Inflammatory macrophage treated with lipopolysaccharide for 1 hour (primary cell): ENCODE measurements at regions not wholly inside any gene's neighbourhood (a gene's known extent, or its start where the extent isn't known, plus 50 kb on each side); places are given as distances from the start of the nearest gene placed in this dataset.
A peak's percentile ranks its signal among the peaks of the same experiment; 100 is the strongest.

Experiments used
- DNase-seq, 2 donors: peaks; one replicate each; pipeline ENCODE4 v3.0.0-alpha.2; 2020 to 2022

- no peak for DNase-seq
Observed at GRCh38 chr4:143083756-143084472, 100.8 kb upstream of the USP38 start.

GRCh38 chr4:143084566-143084965 is 100.2 kb upstream of the USP38 start:
- no peak for DNase-seq

GRCh38 chr4:143085224-143085623 is 99.5 kb upstream of the USP38 start:
- peak in 1 of 2 donors; percentile 65 for DNase-seq

- DNase-seq: no peak
Observed at GRCh38 chr4:143085659-143086058, 99.1 kb upstream of the USP38 start.

- DNase-seq: no peak
Observed at GRCh38 chr4:143089291-143089690, 95.4 kb upstream of the USP38 start.

- no peak for DNase-seq
Observed at GRCh38 chr4:143089847-143090246, 94.9 kb upstream of the USP38 start.

GRCh38 chr4:143091862-143092261 is 92.9 kb upstream of the USP38 start:
- DNase-seq: no peak

- DNase-seq: no peak
Observed at GRCh38 chr4:143095447-143095846, 89.3 kb upstream of the USP38 start.

GRCh38 chr4:143097751-143098150 is 87.0 kb upstream of the USP38 start:
- no peak for DNase-seq

GRCh38 chr4:143099693-143100092 is 85.0 kb upstream of the USP38 start:
- DNase-seq: no peak

- DNase-seq: no peak
Observed at GRCh38 chr4:143109376-143109775, 75.3 kb upstream of the USP38 start.

- DNase-seq: no peak
Observed at GRCh38 chr4:143118663-143119062, 66.1 kb upstream of the USP38 start.

- DNase-seq: no peak
Observed at GRCh38 chr4:143127621-143128020, 57.1 kb upstream of the USP38 start.

- DNase-seq: no peak
Observed at GRCh38 chr4:143133977-143134376, 50.7 kb upstream of the USP38 start.
